KMS-11 (cell line): ENCODE measurements at regions not wholly inside any gene's neighbourhood (a gene's known extent, or its start where the extent isn't known, plus 50 kb on each side); places are given as distances from the start of the nearest gene placed in this dataset.

Source experiments
- H2AFZ ChIP-seq: fragments of 200-600 bp; sonication (generic); 2 replicates; pipeline ENCODE4 v1.6.1; 2016; ENCODE audit warnings: antibody characterized with exemption, mixed run types, low read depth
- H3K27ac ChIP-seq: fragments of 200-600 bp; sonication (generic); 2 replicates; pipeline ENCODE4 v1.6.1; 2016; ENCODE audit warnings: mild to moderate bottlenecking, mixed run types
- H3K27me3 ChIP-seq: fragments of 200-600 bp; sonication (generic); 2 replicates; pipeline ENCODE4 v1.6.1; 2017; ENCODE audit warnings: mild to moderate bottlenecking, low read depth, mixed run types, moderate library complexity; ENCODE audit not compliant: insufficient read depth
- H3K36me3 ChIP-seq: fragments of 200-600 bp; sonication (generic); 2 replicates; pipeline ENCODE4 v1.6.1; 2017; ENCODE audit warnings: mild to moderate bottlenecking, mixed run types; ENCODE audit not compliant: insufficient read depth
- H3K4me1 ChIP-seq: fragments of 200-600 bp; sonication (generic); 2 replicates; pipeline ENCODE4 v1.6.1; 2016; ENCODE audit warnings: mild to moderate bottlenecking, low read depth, mixed run types; ENCODE audit not compliant: poor library complexity, severe bottlenecking
- H3K4me2 ChIP-seq: fragments of 200-600 bp; sonication (generic); 2 replicates; pipeline ENCODE4 v1.7.0; 2016; ENCODE audit warnings: mild to moderate bottlenecking, mixed run types
- H3K4me3 ChIP-seq: fragments of 200-600 bp; sonication (generic); IDR thresholded peaks from 2 replicates; pipeline ENCODE4 v1.6.1; 2017; ENCODE audit warnings: low read depth, low read length, mixed read lengths; ENCODE audit not compliant: insufficient read depth
- H3K79me2 ChIP-seq: fragments of 200-600 bp; sonication (generic); 2 replicates; pipeline ENCODE4 v1.6.1; 2016; ENCODE audit warnings: low read depth, mixed run types; ENCODE audit not compliant: insufficient read depth
- H3K9ac ChIP-seq: fragments of 200-600 bp; sonication (generic); 2 replicates; pipeline ENCODE4 v1.6.1; 2016; ENCODE audit warnings: mild to moderate bottlenecking, mixed run types
- H4K20me1 ChIP-seq: fragments of 200-600 bp; sonication (generic); 2 replicates; pipeline ENCODE4 v1.6.1; 2016; ENCODE audit warnings: mild to moderate bottlenecking, mixed run types; ENCODE audit not compliant: insufficient read depth
- TF ChIP-seq, protein P1 (sequence below): fragments of 200-600 bp; sonication (generic); conservative IDR thresholded peaks from 2 replicates; pipeline ENCODE4 v1.6.1; 2017; ENCODE audit warnings: low read depth, mild to moderate bottlenecking, antibody characterized with exemption, low read length, moderate library complexity, mixed read lengths

- Histone ChIP-seq H3K27me3 (no peaks in the 10 kb centered on the region), H3K9ac (no peak overlapping the region), H3K4me2 (no peak overlapping the region), H4K20me1 (no peaks in the 10 kb centered on the region), H3K79me2 (no peaks in the 10 kb centered on the region), H3K27ac (no peak overlapping the region), H2AFZ (no peak overlapping the region), H3K4me1 (no peaks in the 10 kb centered on the region), H3K4me3 (no peak overlapping the region), H3K36me3 (no peaks in the 10 kb centered on the region)
- TF ChIP-seq, protein P1, sequence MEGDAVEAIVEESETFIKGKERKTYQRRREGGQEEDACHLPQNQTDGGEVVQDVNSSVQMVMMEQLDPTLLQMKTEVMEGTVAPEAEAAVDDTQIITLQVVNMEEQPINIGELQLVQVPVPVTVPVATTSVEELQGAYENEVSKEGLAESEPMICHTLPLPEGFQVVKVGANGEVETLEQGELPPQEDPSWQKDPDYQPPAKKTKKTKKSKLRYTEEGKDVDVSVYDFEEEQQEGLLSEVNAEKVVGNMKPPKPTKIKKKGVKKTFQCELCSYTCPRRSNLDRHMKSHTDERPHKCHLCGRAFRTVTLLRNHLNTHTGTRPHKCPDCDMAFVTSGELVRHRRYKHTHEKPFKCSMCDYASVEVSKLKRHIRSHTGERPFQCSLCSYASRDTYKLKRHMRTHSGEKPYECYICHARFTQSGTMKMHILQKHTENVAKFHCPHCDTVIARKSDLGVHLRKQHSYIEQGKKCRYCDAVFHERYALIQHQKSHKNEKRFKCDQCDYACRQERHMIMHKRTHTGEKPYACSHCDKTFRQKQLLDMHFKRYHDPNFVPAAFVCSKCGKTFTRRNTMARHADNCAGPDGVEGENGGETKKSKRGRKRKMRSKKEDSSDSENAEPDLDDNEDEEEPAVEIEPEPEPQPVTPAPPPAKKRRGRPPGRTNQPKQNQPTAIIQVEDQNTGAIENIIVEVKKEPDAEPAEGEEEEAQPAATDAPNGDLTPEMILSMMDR, result no peak
Measured at GRCh38 chr22:49291169-49291568, 536.5 kb downstream of the BRD1 start.

- H3K4me2 ChIP-seq, result no peak overlapping the region
- H3K79me2 ChIP-seq, result no peaks in the 10 kb centered on the region
- H3K4me1 ChIP-seq, result no peaks in the 10 kb centered on the region
- no peaks in the 10 kb centered on the region for H4K20me1 ChIP-seq
- H3K27me3 ChIP-seq, result no peaks in the 10 kb centered on the region
- H3K36me3 ChIP-seq, result no peaks in the 10 kb centered on the region
- TF ChIP-seq, protein P1, result no peak
- H3K27ac ChIP-seq, result no peak overlapping the region
- H2AFZ ChIP-seq, result no peak overlapping the region
- no peak overlapping the region for H3K9ac ChIP-seq
- H3K4me3 ChIP-seq, result no peak overlapping the region
Measured at GRCh38 chr22:49290711-49291110, 537.0 kb downstream of the BRD1 start.

- no peak overlapping the region for H2AFZ ChIP-seq
- H3K36me3 ChIP-seq, result no peaks in the 10 kb centered on the region
- no peak overlapping the region for H3K4me2 ChIP-seq
- TF ChIP-seq, protein P1, result no peak
- no peaks in the 10 kb centered on the region for H4K20me1 ChIP-seq
- H3K27ac ChIP-seq, result no peak overlapping the region
- no peaks in the 10 kb centered on the region for H3K27me3 ChIP-seq
- H3K4me3 ChIP-seq, result no peak overlapping the region
- no peaks in the 10 kb centered on the region for H3K79me2 ChIP-seq
- no peak overlapping the region for H3K9ac ChIP-seq
- H3K4me1 ChIP-seq, result no peaks in the 10 kb centered on the region
Measured at GRCh38 chr22:49289822-49290679, 537.6 kb downstream of the BRD1 start.

DNA sequence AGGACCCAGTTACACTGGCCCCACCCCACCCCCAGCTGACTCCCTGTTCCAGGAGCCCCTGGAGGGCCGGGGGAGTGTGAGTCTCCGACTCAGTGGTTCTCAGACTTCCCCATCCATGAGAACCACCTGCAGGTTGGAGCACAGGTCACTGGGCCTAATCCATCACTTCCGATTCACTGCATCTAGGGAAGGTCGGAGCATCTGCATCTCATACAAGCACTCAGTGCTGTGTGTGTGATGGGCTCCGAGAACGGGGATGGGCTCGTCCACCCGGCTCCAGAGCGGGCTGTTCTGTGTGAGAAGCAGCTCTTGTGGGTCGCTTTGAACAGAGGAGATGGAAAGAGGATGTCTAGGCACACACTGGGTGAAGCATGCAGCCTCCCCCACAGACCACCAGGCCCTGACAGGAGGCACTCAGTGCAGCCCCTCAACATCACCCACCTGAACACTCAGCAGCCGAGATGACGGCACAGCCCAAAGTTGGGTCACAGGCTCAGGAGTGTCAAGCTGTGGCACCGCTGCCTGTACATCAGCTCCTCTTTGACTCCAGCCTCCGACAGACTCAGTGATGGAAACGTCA is 541.4 kb downstream of the BRD1 start:
- TF ChIP-seq, protein P1, result no peak
- Histone ChIP-seq H3K27me3 (no peaks in the 10 kb centered on the region; the same call in 1 of the 2 replicates), H3K4me2 (no peak overlapping the region), H3K4me1 (no peaks in the 10 kb centered on the region), H2AFZ (no peak overlapping the region), H3K79me2 (no peaks in the 10 kb centered on the region), H4K20me1 (no peaks in the 10 kb centered on the region), H3K4me3 (no peak overlapping the region), H3K36me3 (no peaks in the 10 kb centered on the region), H3K27ac (no peak overlapping the region), H3K9ac (no peak overlapping the region)
